H1 (cell line): ENCODE measurements at regions not wholly inside any gene's neighbourhood (a gene's known extent, or its start where the extent isn't known, plus 50 kb on each side); places are given as distances from the start of the nearest gene placed in this dataset.

Experiments used
- CTCF ChIA-PET: fragments of 300-600 bp; sonication (Branson Sonifier 250); formaldehyde crosslinking; loops from one replicate; lab custom pipeline; 2021; ENCODE audit not compliant: partially characterized antibody; lab: Charles Lee
- POLR2A ChIA-PET: fragments of 300-600 bp; sonication (Branson Sonifier 250); formaldehyde crosslinking; loops from one replicate; lab custom pipeline; 2021; ENCODE audit warnings: inconsistent platforms; ENCODE audit not compliant: partially characterized antibody; lab: Charles Lee
- DNase-seq, 2 experiments: peaks; one replicate each; pipeline versions ENCODE4 v3.0.0 to v3.0.0-alpha.2; 2010 to 2022; ENCODE audit warnings: low spot score in 2 of 2, low read depth in 1 of 2, mixed read lengths in 1 of 2
- FAIRE-seq: peaks from 2 replicates; lab custom pipeline; 2011; peaks lifted over from hg19 to GRCh38; lab: Jason Lieb, UNC
- H2AFZ ChIP-seq: 2 replicates; pipeline ENCODE4 v1.8.1; 2012; ENCODE audit warnings: low read length, inconsistent platforms
- H2AK5ac ChIP-seq: 2 replicates; pipeline ENCODE4 v1.6.1; 2013; ENCODE audit warnings: low read depth, low read length
- H2BK120ac ChIP-seq: replicated peaks from 2 replicates; pipeline ENCODE3; 2013; ENCODE audit warnings: low read depth, low read length, inconsistent platforms
- H2BK12ac ChIP-seq: 2 replicates; pipeline ENCODE4 v1.6.1; 2013; ENCODE audit warnings: low read depth, low read length
- H2BK15ac ChIP-seq: 2 replicates; pipeline ENCODE4 v1.6.1; 2013; ENCODE audit warnings: low read length
- H2BK20ac ChIP-seq: 2 replicates; pipeline ENCODE4 v1.6.1; 2013; ENCODE audit warnings: low read length
- H2BK5ac ChIP-seq: 2 replicates; pipeline ENCODE4 v1.6.1; 2013; ENCODE audit warnings: low read depth, low read length
- H3K14ac ChIP-seq: 2 replicates; pipeline ENCODE4 v1.6.1; 2013; ENCODE audit warnings: inconsistent platforms; ENCODE audit not compliant: insufficient read length
- H3K18ac ChIP-seq: 2 replicates; pipeline ENCODE4 v1.6.1; 2013; ENCODE audit warnings: low read length; ENCODE audit errors: extremely low read depth
- H3K23ac ChIP-seq: 2 replicates; pipeline ENCODE4 v1.6.1; 2013; ENCODE audit warnings: inconsistent platforms; ENCODE audit not compliant: insufficient read length
- H3K23me2 ChIP-seq: 2 replicates; pipeline ENCODE4 v1.6.1; 2013; ENCODE audit warnings: low read depth, low read length
- H3K27ac ChIP-seq: 2 replicates; pipeline ENCODE4 v1.6.1; 2011; ENCODE audit warnings: low read depth, low read length, inconsistent platforms
- H3K27me3 ChIP-seq, 4 experiments: replicated peaks in 1 of 4; 1 replicate in 1 of 4; 2 replicates in 3 of 4; pipeline versions ENCODE4 v1.6.1 to v1.8.1; 2011 to 2013; ENCODE audit warnings: low read length in 3 of 4, mild to moderate bottlenecking in 3 of 4, inconsistent platforms in 2 of 4, mixed read lengths in 2 of 4, moderate library complexity in 1 of 4; ENCODE audit not compliant: control insufficient read depth in 3 of 4, insufficient read depth in 3 of 4; ENCODE audit errors: extremely low read depth in 1 of 4
- H3K36me3 ChIP-seq, 4 experiments: 2 replicates each; pipeline versions ENCODE4 v1.6.1 to v1.8.1; 2011 to 2013; ENCODE audit warnings: mild to moderate bottlenecking in 4 of 4, low read length in 3 of 4, moderate library complexity in 2 of 4, control low read depth in 1 of 4, inconsistent platforms in 1 of 4; ENCODE audit not compliant: insufficient read depth in 4 of 4, control insufficient read depth in 2 of 4
- H3K4ac ChIP-seq: replicated peaks from 2 replicates; pipeline ENCODE3; 2013; ENCODE audit warnings: low read length, low read depth, mixed read lengths, inconsistent platforms; ENCODE audit not compliant: insufficient read length
- H3K4me1 ChIP-seq, 4 experiments: replicated peaks in 1 of 4; 1 replicate in 1 of 4; 2 replicates in 3 of 4; pipeline versions ENCODE4 v1.6.1 to v1.8.1; 2011 to 2013; ENCODE audit warnings: low read length in 3 of 4, inconsistent platforms in 2 of 4, mixed read lengths in 1 of 4; ENCODE audit not compliant: insufficient read depth in 4 of 4, control insufficient read depth in 3 of 4
- H3K4me2 ChIP-seq, 2 experiments: 2 replicates each; pipeline versions ENCODE4 v1.6.1 to v1.8.1; 2011 to 2013; ENCODE audit warnings: low read depth in 2 of 2, low read length in 2 of 2, control low read depth in 1 of 2, inconsistent platforms in 1 of 2, mild to moderate bottlenecking in 1 of 2; ENCODE audit not compliant: insufficient read depth in 1 of 2
- H3K4me3 ChIP-seq, 4 experiments: fragments of 200-600, 300-600 bp in 1 of 4; sonication (generic), shearing (Covaris generic), sonication (Bioruptor Twin) in 1 of 4; 2 replicates each; pipeline versions ENCODE4 v1.5.1 to v1.8.1; 2011 to 2016; ENCODE audit warnings: low read length in 4 of 4, low read depth in 3 of 4, control low read depth in 2 of 4, inconsistent platforms in 2 of 4, mild to moderate bottlenecking in 2 of 4, mixed read lengths in 1 of 4, moderate library complexity in 1 of 4; ENCODE audit not compliant: insufficient read depth in 2 of 4; ENCODE audit errors: extremely low read depth in 1 of 4
- H3K56ac ChIP-seq: replicated peaks from 2 replicates; pipeline ENCODE3; 2013; ENCODE audit warnings: low read depth, mild to moderate bottlenecking, mixed read lengths, low read length, inconsistent platforms; ENCODE audit not compliant: insufficient read length
- H3K79me1 ChIP-seq: 2 replicates; pipeline ENCODE4 v1.6.1; 2013; ENCODE audit warnings: low read depth, low read length, control low read depth
- H3K79me2 ChIP-seq, 2 experiments: 2 replicates each; pipeline versions ENCODE4 v1.6.1 to v1.8.1; 2012 to 2013; ENCODE audit warnings: low read length in 2 of 2, mild to moderate bottlenecking in 2 of 2, inconsistent platforms in 1 of 2; ENCODE audit not compliant: insufficient read depth in 2 of 2, control insufficient read depth in 1 of 2
- H3K9ac ChIP-seq, 4 experiments: replicated peaks in 1 of 4; 1 replicate in 1 of 4; 2 replicates in 3 of 4; pipeline versions ENCODE4 v1.6.1 to v1.8.1; 2011 to 2013; ENCODE audit warnings: low read depth in 3 of 4, low read length in 3 of 4, control low read depth in 2 of 4, mild to moderate bottlenecking in 2 of 4, moderate library complexity in 2 of 4, inconsistent platforms in 1 of 4; ENCODE audit errors: extremely low read depth in 1 of 4
- H3K9me3 ChIP-seq, 2 experiments: 2 replicates each; pipeline versions ENCODE4 v1.6.1 to v1.8.1; 2012 to 2013; ENCODE audit warnings: mild to moderate bottlenecking in 2 of 2, moderate library complexity in 2 of 2, control low read depth in 1 of 2, inconsistent platforms in 1 of 2, low read depth in 1 of 2, low read length in 1 of 2, mixed read lengths in 1 of 2; ENCODE audit not compliant: insufficient read depth in 2 of 2
- H4K20me1 ChIP-seq, 2 experiments: replicated peaks in 1 of 2; 2 replicates each; pipeline versions ENCODE3 to v1.8.1; 2011 to 2013; ENCODE audit warnings: inconsistent platforms in 2 of 2, low read length in 2 of 2, mild to moderate bottlenecking in 1 of 2; ENCODE audit not compliant: insufficient read depth in 2 of 2, control insufficient read depth in 1 of 2
- H4K5ac ChIP-seq: 2 replicates; pipeline ENCODE4 v1.6.1; 2013; ENCODE audit warnings: low read length, low read depth, mixed read lengths, inconsistent platforms; ENCODE audit not compliant: insufficient read length
- H4K8ac ChIP-seq: 2 replicates; pipeline ENCODE4 v1.8.0; 2013; ENCODE audit warnings: mild to moderate bottlenecking, moderate library complexity, low read length, inconsistent platforms; ENCODE audit not compliant: insufficient read depth; ENCODE audit errors: extremely low read depth
- H4K91ac ChIP-seq: replicated peaks from 2 replicates; pipeline ENCODE3; 2013; ENCODE audit warnings: low read length, mixed read lengths, inconsistent platforms; ENCODE audit not compliant: insufficient read length
- BCL11A ChIP-seq, 2 experiments: IDR thresholded peaks; one replicate each; pipeline ENCODE4 v1.6.1; 2011; ENCODE audit warnings: low read depth in 2 of 2, low read length in 2 of 2, mild to moderate bottlenecking in 2 of 2
- CTCF ChIP-seq, 3 experiments: IDR thresholded peaks; 1 replicate in 2 of 3; 2 replicates in 1 of 3; pipeline versions ENCODE4 v1.5.1 to v1.6.1; 2011; ENCODE audit warnings: low read length in 3 of 3, mild to moderate bottlenecking in 3 of 3, inconsistent platforms in 2 of 3, low read depth in 1 of 3, moderate library complexity in 1 of 3; ENCODE audit not compliant: insufficient read depth in 1 of 3; ENCODE audit errors: control extremely low read depth in 1 of 3
- E2F6 ChIP-seq: IDR thresholded peaks from 2 replicates; pipeline ENCODE4 v1.6.1; 2012; ENCODE audit warnings: inconsistent platforms
- TCF12 ChIP-seq: IDR thresholded peaks from 2 replicates; pipeline ENCODE4 v1.6.1; 2011; ENCODE audit warnings: low read depth, mild to moderate bottlenecking, low read length
- YY1 ChIP-seq: IDR thresholded peaks from 2 replicates; pipeline ENCODE4 v1.6.1; 2011; ENCODE audit warnings: low read depth, mild to moderate bottlenecking, low read length
- WGBS, 2 experiments: shearing (Covaris generic) in 1 of 2; methylation state at CpG; one replicate each; pipeline versions ENCODE4 v1.1.6 to v1.1.7; 2013 to 2015; ENCODE audit warnings: low lambda C conversion rate in 2 of 2, mixed read lengths in 2 of 2, inconsistent platforms in 1 of 2, low coverage in 1 of 2, missing lambda C conversion rate in 1 of 2; ENCODE audit not compliant: insufficient replicate concordance in 2 of 2, insufficient coverage in 1 of 2, insufficient read length in 1 of 2; ENCODE audit errors: extremely low coverage in 1 of 2, missing lambda C conversion rate in 1 of 2; 5-methylcytosine and 5-hydroxymethylcytosine counted together

GRCh38 chr3:87358066-87358465, 81.7 kb upstream of the POU1F1 start:
- WGBS, 2 experiments: 92% methylated on average over 2 of the region's 2 CpGs; no CpG with 5 or more reads in 1 of the 2 experiments
- no peak overlapping the region for H2BK12ac ChIP-seq
- H3K9me3 ChIP-seq: no peaks in the 10 kb centered on the region
- H2AFZ ChIP-seq: no peak overlapping the region
- no peak overlapping the region for H3K56ac ChIP-seq
- no peak overlapping the region for H3K18ac ChIP-seq
- DNase-seq (no peak), FAIRE-seq (no peak)
- H2BK120ac ChIP-seq: no peak overlapping the region
- no peaks in the 10 kb centered on the region for H4K20me1 ChIP-seq
- no peaks in the 10 kb centered on the region for H3K79me2 ChIP-seq
- H2BK5ac ChIP-seq: no peak overlapping the region
- no peak overlapping the region for H3K23ac ChIP-seq
- no peak overlapping the region for H3K27ac ChIP-seq
- no peak overlapping the region for H3K9ac ChIP-seq
- H2BK15ac ChIP-seq: no peak overlapping the region
- no peak overlapping the region for H3K4me2 ChIP-seq
- H3K4ac ChIP-seq: no peak overlapping the region
- H2AK5ac ChIP-seq: no peak overlapping the region
- CTCF ChIA-PET: interaction anchor here (0.9 to 2.9 kb wide), 2 partner anchors 8 to 9 kb away, joined by 3 to 14 read pairs; no protein-coding TSS in a partner anchor
- no peak overlapping the region for H4K91ac ChIP-seq
- no peaks in the 10 kb centered on the region for H3K79me1 ChIP-seq
- H2BK20ac ChIP-seq: no peak overlapping the region
- no peaks in the 10 kb centered on the region for H3K36me3 ChIP-seq
- no peak overlapping the region for H3K14ac ChIP-seq
- H3K27me3 ChIP-seq: no peaks in the 10 kb centered on the region
- no peaks in the 10 kb centered on the region for H3K23me2 ChIP-seq
- H3K4me1 ChIP-seq: peaks cover 0 to 3% (median 0%) of the 10 kb centered on the region in 4 experiments; a peak in 1 of 7 replicates
- no peak overlapping the region for H3K4me3 ChIP-seq
- H4K8ac ChIP-seq: no peak overlapping the region
- no peak for TF ChIP-seq E2F6
- TF ChIP-seq YY1: no peak
- TF ChIP-seq TCF12: no peak
- no peak for TF ChIP-seq CTCF (IDR thresholded peaks at IDR 0.05; ENCODE audit: control extremely low read depth in 1 of 3, insufficient read depth in 1 of 3, low read depth in 1 of 3, low read length in 3 of 3)
- no peak for TF ChIP-seq BCL11A (IDR thresholded peaks at IDR 0.05; ENCODE audit: low read depth in 2 of 2, low read length in 2 of 2)
- no peak overlapping the region for H4K5ac ChIP-seq
- POLR2A ChIA-PET: no interaction called here
